WI38 (cell line): ENCODE measurements at regions not wholly inside any gene's neighbourhood (a gene's known extent, or its start where the extent isn't known, plus 50 kb on each side); places are given as distances from the start of the nearest gene placed in this dataset.
"Not testable (repeated sequence)": the region's sequence is repeated elsewhere in the genome, so short reads cannot be mapped to it uniquely, and the experiment has no call there.

Experiments
- H3K4me3 ChIP-seq: 2 replicates; pipeline ENCODE4 v1.5.1; 2011; ENCODE audit warnings: low read depth, mild to moderate bottlenecking, control low read depth, low read length
- CTCF ChIP-seq: IDR thresholded peaks from 2 replicates; pipeline ENCODE4 v1.5.1; 2012; ENCODE audit warnings: low read depth, mild to moderate bottlenecking, control low read depth, low read length

- TF ChIP-seq CTCF, result no peak
- H3K4me3 ChIP-seq, result no peak overlapping the region
These were observed 183.1 kb upstream of the GIMD1 start for GRCh38 chr4:106551724-106552123.

- no peak for TF ChIP-seq CTCF
- no peak overlapping the region for H3K4me3 ChIP-seq
These were observed 180.0 kb upstream of the GIMD1 start for GRCh38 chr4:106548446-106549044.

GRCh38 chr4:106546370-106546769, 177.8 kb upstream of the GIMD1 start:
- no peak overlapping the region for H3K4me3 ChIP-seq
- TF ChIP-seq CTCF, result no peak

GRCh38 chr4:106542609-106543008, 174.0 kb upstream of the GIMD1 start:
- not testable (repeated sequence) for H3K4me3 ChIP-seq

GRCh38 chr4:106541253-106541652, 172.7 kb upstream of the GIMD1 start:
- TF ChIP-seq CTCF, result no peak
- H3K4me3 ChIP-seq, result no peak overlapping the region

- no peak for TF ChIP-seq CTCF
- H3K4me3 ChIP-seq, result no peak overlapping the region
These were observed 162.2 kb upstream of the GIMD1 start for GRCh38 chr4:106530821-106531220.

- H3K4me3 ChIP-seq, result no peak overlapping the region
- TF ChIP-seq CTCF, result no peak
These were observed 161.4 kb upstream of the GIMD1 start for GRCh38 chr4:106530024-106530361.

- no peak overlapping the region for H3K4me3 ChIP-seq
- no peak for TF ChIP-seq CTCF
These were observed 160.9 kb upstream of the GIMD1 start for GRCh38 chr4:106529348-106530023.
